ENCODE measurements at regions not wholly inside any gene's neighbourhood (a gene's known extent, or its start where the extent isn't known, plus 50 kb on each side); places are given as distances from the start of the nearest gene placed in this dataset.

- TF ChIP-seq, protein P1, sequence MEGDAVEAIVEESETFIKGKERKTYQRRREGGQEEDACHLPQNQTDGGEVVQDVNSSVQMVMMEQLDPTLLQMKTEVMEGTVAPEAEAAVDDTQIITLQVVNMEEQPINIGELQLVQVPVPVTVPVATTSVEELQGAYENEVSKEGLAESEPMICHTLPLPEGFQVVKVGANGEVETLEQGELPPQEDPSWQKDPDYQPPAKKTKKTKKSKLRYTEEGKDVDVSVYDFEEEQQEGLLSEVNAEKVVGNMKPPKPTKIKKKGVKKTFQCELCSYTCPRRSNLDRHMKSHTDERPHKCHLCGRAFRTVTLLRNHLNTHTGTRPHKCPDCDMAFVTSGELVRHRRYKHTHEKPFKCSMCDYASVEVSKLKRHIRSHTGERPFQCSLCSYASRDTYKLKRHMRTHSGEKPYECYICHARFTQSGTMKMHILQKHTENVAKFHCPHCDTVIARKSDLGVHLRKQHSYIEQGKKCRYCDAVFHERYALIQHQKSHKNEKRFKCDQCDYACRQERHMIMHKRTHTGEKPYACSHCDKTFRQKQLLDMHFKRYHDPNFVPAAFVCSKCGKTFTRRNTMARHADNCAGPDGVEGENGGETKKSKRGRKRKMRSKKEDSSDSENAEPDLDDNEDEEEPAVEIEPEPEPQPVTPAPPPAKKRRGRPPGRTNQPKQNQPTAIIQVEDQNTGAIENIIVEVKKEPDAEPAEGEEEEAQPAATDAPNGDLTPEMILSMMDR (IDR thresholded peaks at IDR 0.05 in 8 of 11, conservative IDR thresholded peaks at IDR 0.05 in 3 of 11), result no peak
- TF ChIP-seq POLR2AphosphoS5 (IDR thresholded peaks at IDR 0.05) (no peak), POLR2A (IDR thresholded peaks at IDR 0.05) (no peak)
Observed at GRCh38 chr13:40192452-40192851, 474.0 kb downstream of the FOXO1 start.
